Peyer's patch (tissue), 4 donors: ENCODE measurements at regions not wholly inside any gene's neighbourhood (a gene's known extent, or its start where the extent isn't known, plus 50 kb on each side); places are given as distances from the start of the nearest gene placed in this dataset.

Experiments used
- DNase-seq, 3 donors: peaks; one replicate each; pipeline ENCODE4 v3.0.0-alpha.2; 2017 to 2019
- H3K27ac ChIP-seq, 4 donors: fragments of 200-600 bp; sonication (generic); one replicate each; pipeline ENCODE4 v1.5.1; 2016 to 2019
- H3K27me3 ChIP-seq, 2 donors: fragments of 200-600 bp; sonication (generic); one replicate each; pipeline ENCODE4 v1.5.1; 2019
- H3K36me3 ChIP-seq, 3 donors: fragments of 200-600 bp; sonication (generic); one replicate each; pipeline ENCODE4 v1.5.1; 2016 to 2019
- H3K4me1 ChIP-seq, 4 donors: fragments of 200-600 bp; sonication (generic); one replicate each; pipeline ENCODE4 v1.5.1; 2016 to 2019
- H3K4me3 ChIP-seq, 4 donors: fragments of 200-600 bp; sonication (generic); 1 replicate in 3 of 4; 2 replicates in 1 of 4; pipeline ENCODE4 v1.5.1; 2016 to 2019; ENCODE audit warnings: mild to moderate bottlenecking in 1 of 4
- H3K9me3 ChIP-seq, 4 donors: fragments of 200-600 bp; sonication (generic); one replicate each; pipeline ENCODE4 v1.5.1; 2016 to 2019; ENCODE audit warnings: mild to moderate bottlenecking in 1 of 4
- POLR2A ChIP-seq, 2 donors: fragments of 450-650 bp; IDR thresholded peaks; one replicate each; pipeline ENCODE4 v1.5.1; 2017; ENCODE audit warnings: antibody characterized with exemption in 2 of 2, mild to moderate bottlenecking in 2 of 2, moderate library complexity in 2 of 2
- TF ChIP-seq, protein P1 (sequence below), 6 experiments: fragments of 450-650 bp in 4 of 6; fragments of 200-600 bp in 2 of 6; sonication (generic) in 1 of 6; IDR thresholded peaks; one replicate each; pipeline ENCODE4 v1.5.1; 2017 to 2019; ENCODE audit warnings: antibody characterized with exemption in 6 of 6, mild to moderate bottlenecking in 3 of 6, moderate library complexity in 1 of 6

DNA sequence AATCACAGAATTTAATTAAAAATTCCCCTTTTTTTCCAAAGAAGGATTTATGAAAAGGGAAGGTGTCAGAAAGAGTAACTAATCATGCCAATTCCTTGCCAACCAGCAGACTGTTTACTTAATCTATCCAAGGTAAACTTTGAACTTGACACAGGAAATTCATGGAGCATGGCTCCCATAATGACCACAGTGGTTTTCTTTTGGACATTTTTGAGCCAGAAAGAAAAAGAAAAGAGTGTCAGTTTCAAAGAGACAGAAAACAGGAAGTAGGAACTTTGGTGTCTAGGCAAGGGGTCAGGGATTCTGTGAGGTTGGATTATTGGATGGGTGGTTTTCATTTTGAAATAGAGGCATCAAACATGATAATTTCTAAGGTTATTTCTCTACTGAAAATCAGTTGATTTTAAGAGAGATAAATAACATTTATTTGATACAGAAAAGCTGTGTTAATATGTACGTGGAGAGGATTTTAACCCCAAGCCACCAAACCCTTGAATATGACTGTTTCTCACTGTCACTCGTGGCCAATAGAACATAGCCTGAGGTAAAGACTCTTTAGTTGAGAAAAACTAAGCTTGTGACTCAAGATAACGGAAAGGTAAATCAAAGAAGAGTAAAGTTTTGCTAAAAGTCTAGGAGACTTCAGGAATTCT lies 196.1 kb downstream of the TTC6 start:
- Histone ChIP-seq H3K9me3 (no peaks in the 10 kb centered on the region), H3K36me3 (no peaks in the 10 kb centered on the region), H3K4me1 (no peaks in the 10 kb centered on the region), H3K4me3 (no peak overlapping the region), H3K27ac (no peak overlapping the region), H3K27me3 (no peaks in the 10 kb centered on the region)
- TF ChIP-seq POLR2A (IDR thresholded peaks at IDR 0.05): no peak
- TF ChIP-seq, protein P1, sequence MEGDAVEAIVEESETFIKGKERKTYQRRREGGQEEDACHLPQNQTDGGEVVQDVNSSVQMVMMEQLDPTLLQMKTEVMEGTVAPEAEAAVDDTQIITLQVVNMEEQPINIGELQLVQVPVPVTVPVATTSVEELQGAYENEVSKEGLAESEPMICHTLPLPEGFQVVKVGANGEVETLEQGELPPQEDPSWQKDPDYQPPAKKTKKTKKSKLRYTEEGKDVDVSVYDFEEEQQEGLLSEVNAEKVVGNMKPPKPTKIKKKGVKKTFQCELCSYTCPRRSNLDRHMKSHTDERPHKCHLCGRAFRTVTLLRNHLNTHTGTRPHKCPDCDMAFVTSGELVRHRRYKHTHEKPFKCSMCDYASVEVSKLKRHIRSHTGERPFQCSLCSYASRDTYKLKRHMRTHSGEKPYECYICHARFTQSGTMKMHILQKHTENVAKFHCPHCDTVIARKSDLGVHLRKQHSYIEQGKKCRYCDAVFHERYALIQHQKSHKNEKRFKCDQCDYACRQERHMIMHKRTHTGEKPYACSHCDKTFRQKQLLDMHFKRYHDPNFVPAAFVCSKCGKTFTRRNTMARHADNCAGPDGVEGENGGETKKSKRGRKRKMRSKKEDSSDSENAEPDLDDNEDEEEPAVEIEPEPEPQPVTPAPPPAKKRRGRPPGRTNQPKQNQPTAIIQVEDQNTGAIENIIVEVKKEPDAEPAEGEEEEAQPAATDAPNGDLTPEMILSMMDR (IDR thresholded peaks at IDR 0.05): no peak
- DNase-seq: no peak

DNA sequence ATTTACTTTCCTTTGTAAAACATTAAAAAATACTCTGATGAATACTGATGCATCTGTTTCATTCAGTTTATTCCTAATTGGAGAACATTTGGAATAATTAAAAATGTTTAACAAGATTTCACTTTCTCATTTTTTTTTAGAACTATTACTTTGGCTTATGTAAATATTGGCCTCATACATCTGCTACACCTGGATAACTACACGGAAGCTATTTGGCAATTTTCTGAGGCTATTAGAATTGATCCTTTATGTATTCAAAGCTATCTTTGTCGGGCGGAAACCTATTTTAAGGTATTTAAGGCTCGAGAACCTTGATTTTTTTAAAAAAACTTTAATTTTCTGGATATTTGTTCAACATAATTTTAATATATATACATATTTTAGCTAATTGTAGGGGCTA lies 196.7 kb downstream of the TTC6 start:
- TF ChIP-seq, protein P1 (IDR thresholded peaks at IDR 0.05): no peak
- no peak for TF ChIP-seq POLR2A (IDR thresholded peaks at IDR 0.05)
- Histone ChIP-seq H3K27ac (no peak overlapping the region), H3K4me1 (no peaks in the 10 kb centered on the region), H3K9me3 (no peaks in the 10 kb centered on the region), H3K36me3 (no peaks in the 10 kb centered on the region), H3K4me3 (no peak overlapping the region), H3K27me3 (no peaks in the 10 kb centered on the region)
- DNase-seq: no peak

DNA sequence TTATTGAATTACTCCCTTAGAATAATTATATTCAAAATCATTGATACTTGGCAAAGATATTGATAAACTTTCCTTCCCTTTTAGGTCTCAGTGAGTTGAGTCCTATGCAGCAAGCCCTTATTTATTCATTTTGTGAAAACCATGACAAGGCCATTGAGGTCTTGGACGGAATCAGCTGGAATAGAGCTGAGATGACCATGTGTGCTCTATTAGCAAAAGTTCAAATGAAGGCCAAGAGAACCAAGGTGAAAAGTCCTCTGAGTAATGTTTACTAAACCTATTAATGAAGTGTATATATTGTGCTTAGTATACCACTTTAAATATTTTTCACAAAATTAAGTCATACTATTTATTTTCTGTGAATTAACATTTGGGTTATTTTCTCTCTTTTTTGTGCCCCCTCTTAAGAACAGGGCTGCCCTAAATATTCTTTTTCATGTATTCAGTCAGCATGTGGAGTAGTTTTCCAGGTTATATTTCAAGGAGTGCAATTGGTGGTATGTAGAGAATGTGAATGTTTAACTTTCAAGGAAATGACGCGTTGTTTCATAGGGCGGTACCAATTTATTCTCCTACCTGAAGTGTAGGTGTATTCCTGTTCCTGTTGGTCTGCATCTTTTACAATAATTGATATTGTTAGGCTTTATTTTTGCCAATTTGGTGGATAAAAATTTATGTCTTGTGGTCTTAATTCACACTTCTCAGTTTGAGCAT lies 201.4 kb downstream of the TTC6 start:
- no peak for DNase-seq
- no peak for TF ChIP-seq POLR2A (IDR thresholded peaks at IDR 0.05)
- TF ChIP-seq, protein P1 (IDR thresholded peaks at IDR 0.05): no peak
- H3K4me1 ChIP-seq: no peaks in the 10 kb centered on the region
- H3K27ac ChIP-seq: no peak overlapping the region
- H3K9me3 ChIP-seq: no peaks in the 10 kb centered on the region
- no peak overlapping the region for H3K4me3 ChIP-seq
- H3K36me3 ChIP-seq: no peaks in the 10 kb centered on the region
- H3K27me3 ChIP-seq: no peaks in the 10 kb centered on the region

DNA sequence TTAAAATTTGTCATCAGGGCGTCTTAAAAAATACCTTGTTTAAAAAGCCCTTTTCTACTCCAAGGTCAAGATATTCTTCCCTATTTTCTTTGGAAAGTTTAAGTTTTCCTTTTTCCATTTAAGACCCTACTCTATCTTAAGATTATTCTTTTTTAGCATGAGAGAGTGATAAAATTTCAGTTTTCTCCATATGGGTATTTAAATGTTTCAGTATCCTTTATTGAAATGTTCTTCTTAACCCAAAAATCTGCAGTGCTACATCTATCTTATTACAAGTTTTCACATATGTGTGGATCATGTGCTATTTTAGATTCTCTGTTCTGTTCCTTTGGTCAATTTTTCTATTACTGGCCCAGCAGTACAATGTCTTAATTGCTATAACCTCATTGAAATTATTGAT lies 202.2 kb downstream of the TTC6 start:
- DNase-seq: no peak
- no peaks in the 10 kb centered on the region for H3K9me3 ChIP-seq
- H3K27ac ChIP-seq: no peak overlapping the region
- H3K4me3 ChIP-seq: no peak overlapping the region
- H3K27me3 ChIP-seq: no peaks in the 10 kb centered on the region
- H3K4me1 ChIP-seq: no peaks in the 10 kb centered on the region
- no peaks in the 10 kb centered on the region for H3K36me3 ChIP-seq
- TF ChIP-seq POLR2A (IDR thresholded peaks at IDR 0.05): no peak
- TF ChIP-seq, protein P1 (IDR thresholded peaks at IDR 0.05): no peak

DNA sequence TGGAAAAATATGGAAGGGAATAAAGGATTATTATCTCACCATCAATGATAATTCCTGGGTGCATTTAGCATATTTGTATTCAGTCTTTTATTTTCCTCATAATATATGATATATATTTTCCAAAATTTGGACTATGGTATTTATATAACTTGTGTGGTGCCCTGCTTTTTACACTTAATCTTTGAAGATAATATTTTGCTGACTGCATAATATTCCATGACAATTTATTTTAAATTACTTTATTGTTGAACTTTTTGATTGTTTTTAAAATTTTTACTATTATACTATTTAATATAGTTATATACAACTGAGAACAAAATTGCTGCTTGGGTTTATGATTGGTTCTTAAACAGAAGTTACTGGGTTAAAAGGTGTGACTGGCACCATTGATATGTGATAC lies 212.3 kb downstream of the TTC6 start:
- DNase-seq: no peak
- H3K4me3 ChIP-seq: no peak overlapping the region
- H3K9me3 ChIP-seq: no peaks in the 10 kb centered on the region
- H3K4me1 ChIP-seq: no peaks in the 10 kb centered on the region
- H3K36me3 ChIP-seq: no peaks in the 10 kb centered on the region
- no peak overlapping the region for H3K27ac ChIP-seq
- TF ChIP-seq, protein P1 (IDR thresholded peaks at IDR 0.05): no peak
- no peak for TF ChIP-seq POLR2A (IDR thresholded peaks at IDR 0.05)
- H3K27me3 ChIP-seq: no peaks in the 10 kb centered on the region
